Esophagus muscularis mucosa (tissue), 4 donors: ENCODE measurements at regions not wholly inside any gene's neighbourhood (a gene's known extent, or its start where the extent isn't known, plus 50 kb on each side); places are given as distances from the start of the nearest gene placed in this dataset.

Source experiments
- DNase-seq: peaks from one replicate; pipeline ENCODE4 v3.0.0-alpha.2; 2017; ENCODE audit errors: extremely low spot score
- H3K27ac ChIP-seq, 4 donors: fragments of 200-600 bp; sonication (generic); replicated peaks in 1 of 4; 1 replicate in 3 of 4; 2 replicates in 1 of 4; pipeline ENCODE4 v1.5.1; 2016 to 2019; ENCODE audit warnings: mild to moderate bottlenecking in 1 of 4
- H3K27me3 ChIP-seq, 4 donors: fragments of 200-600 bp; sonication (generic); one replicate each; pipeline versions ENCODE4 v1.5.1 to v1.6.0; 2016 to 2019
- H3K36me3 ChIP-seq, 4 donors: fragments of 200-600 bp; sonication (generic); one replicate each; pipeline ENCODE4 v1.5.1; 2016 to 2019
- H3K4me1 ChIP-seq, 4 donors: fragments of 200-600 bp; sonication (generic); one replicate each; pipeline ENCODE4 v1.5.1; 2016 to 2019
- H3K4me3 ChIP-seq, 4 donors: fragments of 200-600 bp; sonication (generic); 1 replicate in 2 of 4; 2 replicates in 2 of 4; pipeline ENCODE4 v1.5.1; 2016 to 2019; ENCODE audit warnings: mild to moderate bottlenecking in 4 of 4, moderate library complexity in 1 of 4
- H3K9me3 ChIP-seq, 4 donors: fragments of 200-600 bp; sonication (generic); 1 replicate in 3 of 4; 2 replicates in 1 of 4; pipeline ENCODE4 v1.5.1; 2016 to 2019
- EP300 ChIP-seq: sonication (generic); formaldehyde crosslinking; IDR thresholded peaks from one replicate; pipeline ENCODE4 v1.6.1; 2017; ENCODE audit warnings: antibody characterized with exemption
- POLR2A ChIP-seq: fragments of 450-650 bp; IDR thresholded peaks from one replicate; pipeline ENCODE4 v1.6.1; 2017; ENCODE audit warnings: antibody characterized with exemption, moderate library complexity, mild to moderate bottlenecking, low read depth
- POLR2AphosphoS5 ChIP-seq, 2 donors: sonication (generic); formaldehyde crosslinking; IDR thresholded peaks; one replicate each; pipeline ENCODE4 v1.6.1; 2017; ENCODE audit warnings: antibody characterized with exemption in 2 of 2
- WGBS: methylation state at CpG from one replicate; pipeline ENCODE4 v1.1.5; 2018; 5-methylcytosine and 5-hydroxymethylcytosine counted together
- intact Hi-C: fragments of 100-400 bp; cut with DNase I; formaldehyde crosslinking; loops from one replicate; pipeline ENCODE4 v1.15.1; 2023
- TF ChIP-seq, protein P1 (sequence below), 3 experiments: fragments of 200-600 bp in 2 of 3; fragments of 450-650 bp in 1 of 3; sonication (generic) in 2 of 3; IDR thresholded peaks; one replicate each; pipeline ENCODE4 v1.5.1; 2017 to 2019; ENCODE audit warnings: antibody characterized with exemption in 3 of 3, mild to moderate bottlenecking in 2 of 3, moderate library complexity in 1 of 3

DNA sequence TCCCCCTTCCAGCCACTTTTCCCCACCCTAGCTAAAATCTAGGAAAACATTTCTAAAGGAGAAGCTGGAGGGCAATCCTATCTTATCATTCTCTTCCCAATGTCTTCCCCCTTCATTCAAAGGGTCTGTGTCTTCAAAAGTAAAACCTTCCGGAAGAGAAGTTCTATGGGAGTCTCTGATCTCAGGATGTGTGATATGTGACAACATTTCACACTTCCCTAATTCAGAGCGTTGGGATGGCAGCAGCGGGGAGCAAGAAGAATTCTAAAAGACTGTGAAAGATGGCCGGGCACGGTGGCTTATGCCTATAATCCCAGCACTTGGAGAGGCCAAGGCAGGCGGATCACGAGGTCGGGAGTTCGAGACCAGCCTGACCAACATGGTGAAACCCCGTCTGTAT is 65.4 kb upstream of the AKIRIN2 start:
- no peak for TF ChIP-seq POLR2AphosphoS5 (IDR thresholded peaks at IDR 0.05)
- TF ChIP-seq EP300: no peak
- TF ChIP-seq, protein P1, sequence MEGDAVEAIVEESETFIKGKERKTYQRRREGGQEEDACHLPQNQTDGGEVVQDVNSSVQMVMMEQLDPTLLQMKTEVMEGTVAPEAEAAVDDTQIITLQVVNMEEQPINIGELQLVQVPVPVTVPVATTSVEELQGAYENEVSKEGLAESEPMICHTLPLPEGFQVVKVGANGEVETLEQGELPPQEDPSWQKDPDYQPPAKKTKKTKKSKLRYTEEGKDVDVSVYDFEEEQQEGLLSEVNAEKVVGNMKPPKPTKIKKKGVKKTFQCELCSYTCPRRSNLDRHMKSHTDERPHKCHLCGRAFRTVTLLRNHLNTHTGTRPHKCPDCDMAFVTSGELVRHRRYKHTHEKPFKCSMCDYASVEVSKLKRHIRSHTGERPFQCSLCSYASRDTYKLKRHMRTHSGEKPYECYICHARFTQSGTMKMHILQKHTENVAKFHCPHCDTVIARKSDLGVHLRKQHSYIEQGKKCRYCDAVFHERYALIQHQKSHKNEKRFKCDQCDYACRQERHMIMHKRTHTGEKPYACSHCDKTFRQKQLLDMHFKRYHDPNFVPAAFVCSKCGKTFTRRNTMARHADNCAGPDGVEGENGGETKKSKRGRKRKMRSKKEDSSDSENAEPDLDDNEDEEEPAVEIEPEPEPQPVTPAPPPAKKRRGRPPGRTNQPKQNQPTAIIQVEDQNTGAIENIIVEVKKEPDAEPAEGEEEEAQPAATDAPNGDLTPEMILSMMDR (IDR thresholded peaks at IDR 0.05): no peak
- TF ChIP-seq POLR2A: no peak
- no peak for DNase-seq
- Histone ChIP-seq H3K36me3 (no peaks in the 10 kb centered on the region), H3K4me1 (peaks cover 0 to 2% (median 0%) of the 10 kb centered on the region in 4 donors), H3K27me3 (no peaks in the 10 kb centered on the region), H3K4me3 (no peak overlapping the region), H3K27ac (no peak overlapping the region), H3K9me3 (no peaks in the 10 kb centered on the region)
- 89% methylated on average over 10 of the region's 10 CpGs for WGBS
- intact Hi-C loops: no loop called here

DNA sequence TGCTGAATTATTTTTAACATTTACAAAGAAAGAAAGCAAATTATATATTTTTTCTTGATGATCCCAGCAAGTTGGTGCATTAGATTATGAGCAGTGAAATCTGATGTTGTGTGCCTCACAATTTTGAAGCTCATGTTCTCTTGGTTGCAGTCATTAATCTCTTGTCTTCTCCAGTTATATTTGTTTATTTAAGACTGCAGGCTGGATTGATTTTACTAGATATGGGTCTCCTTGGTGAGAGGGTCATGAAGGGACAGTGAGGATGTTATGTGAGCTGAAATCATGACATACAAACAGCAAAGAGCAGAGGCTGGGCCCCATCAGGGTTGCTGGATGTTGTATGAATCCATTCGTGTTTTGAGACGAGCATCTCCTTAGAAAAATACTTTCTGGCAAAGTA is 64.2 kb upstream of the AKIRIN2 start:
- TF ChIP-seq POLR2A: no peak
- TF ChIP-seq POLR2AphosphoS5 (IDR thresholded peaks at IDR 0.05): no peak
- TF ChIP-seq, protein P1 (IDR thresholded peaks at IDR 0.05): no peak
- intact Hi-C loops: no loop called here

GRCh38 chr6:87763901-87764300 is 61.9 kb upstream of the AKIRIN2 start:
- TF ChIP-seq EP300: no peak
- TF ChIP-seq POLR2AphosphoS5 (IDR thresholded peaks at IDR 0.05): no peak
- TF ChIP-seq, protein P1 (IDR thresholded peaks at IDR 0.05): no peak
- TF ChIP-seq POLR2A: no peak
- H3K27me3 ChIP-seq: no peaks in the 10 kb centered on the region
- no peak overlapping the region for H3K27ac ChIP-seq
- WGBS: 83% methylated on average over 4 of the region's 4 CpGs
- intact Hi-C loops: no loop called here
- no peaks in the 10 kb centered on the region for H3K4me1 ChIP-seq
- no peaks in the 10 kb centered on the region for H3K36me3 ChIP-seq
- no peak for DNase-seq
- no peak overlapping the region for H3K4me3 ChIP-seq
- no peaks in the 10 kb centered on the region for H3K9me3 ChIP-seq

More for the DNA sequence above, 64.2 kb upstream of the AKIRIN2 start:
- Histone ChIP-seq H3K36me3 (no peaks in the 10 kb centered on the region), H3K27ac (no peak overlapping the region), H3K27me3 (no peaks in the 10 kb centered on the region), H3K9me3 (no peaks in the 10 kb centered on the region), H3K4me1 (no peaks in the 10 kb centered on the region), H3K4me3 (no peak overlapping the region)
- DNase-seq: no peak
- WGBS: 71% methylated on average over 2 of the region's 2 CpGs

DNA sequence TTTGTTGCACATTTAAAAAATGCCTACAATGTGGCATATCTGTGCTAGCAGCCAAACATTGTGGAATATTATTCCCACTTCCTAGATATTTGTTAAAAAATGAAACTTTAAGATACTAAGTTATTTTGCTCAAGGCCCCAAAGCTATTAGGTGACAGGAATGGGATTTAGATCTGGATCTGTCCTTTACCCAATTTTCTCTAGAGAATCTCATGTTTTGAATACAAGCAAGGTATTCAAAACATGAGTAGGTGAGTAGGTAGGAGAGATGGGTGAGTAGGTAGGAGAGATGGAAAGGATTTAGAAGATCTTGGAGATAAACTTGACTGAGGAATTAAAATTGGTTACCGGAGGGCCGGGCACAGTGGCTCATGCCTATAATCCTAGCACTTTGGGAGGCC is 61.2 kb upstream of the AKIRIN2 start:
- 98% methylated on average over 2 of the region's 2 CpGs for WGBS
- intact Hi-C loops: no loop called here
- no peaks in the 10 kb centered on the region for H3K9me3 ChIP-seq

GRCh38 chr6:87762116-87762515 is 60.1 kb upstream of the AKIRIN2 start:
- H3K4me1 ChIP-seq: no peaks in the 10 kb centered on the region
- intact Hi-C loops: no loop called here
- DNase-seq: no peak
- H3K4me3 ChIP-seq: no peak overlapping the region
- TF ChIP-seq POLR2AphosphoS5 (IDR thresholded peaks at IDR 0.05) (no peak), POLR2A (no peak), EP300 (no peak)
- TF ChIP-seq, protein P1 (IDR thresholded peaks at IDR 0.05): no peak
- 69% methylated on average over 3 of the region's 3 CpGs for WGBS
- H3K27me3 ChIP-seq: no peaks in the 10 kb centered on the region
- no peaks in the 10 kb centered on the region for H3K9me3 ChIP-seq
- H3K36me3 ChIP-seq: no peaks in the 10 kb centered on the region
- no peak overlapping the region for H3K27ac ChIP-seq

More for the DNA sequence above, 61.2 kb upstream of the AKIRIN2 start:
- Histone ChIP-seq H3K27me3 (no peaks in the 10 kb centered on the region), H3K36me3 (no peaks in the 10 kb centered on the region), H3K27ac (no peak overlapping the region), H3K4me1 (no peaks in the 10 kb centered on the region), H3K4me3 (no peak overlapping the region)
- DNase-seq: no peak
- TF ChIP-seq POLR2A: no peak
- no peak for TF ChIP-seq EP300
